H1 (cell line): ENCODE measurements at regions not wholly inside any gene's neighbourhood (a gene's known extent, or its start where the extent isn't known, plus 50 kb on each side); places are given as distances from the start of the nearest gene placed in this dataset.

ENCODE experiments used
- CTCF ChIA-PET: fragments of 300-600 bp; sonication (Branson Sonifier 250); formaldehyde crosslinking; loops from one replicate; lab custom pipeline; 2021; ENCODE audit not compliant: partially characterized antibody; lab: Charles Lee
- POLR2A ChIA-PET: fragments of 300-600 bp; sonication (Branson Sonifier 250); formaldehyde crosslinking; loops from one replicate; lab custom pipeline; 2021; ENCODE audit warnings: inconsistent platforms; ENCODE audit not compliant: partially characterized antibody; lab: Charles Lee
- DNase-seq, 2 experiments: peaks; one replicate each; pipeline versions ENCODE4 v3.0.0 to v3.0.0-alpha.2; 2010 to 2022; ENCODE audit warnings: low spot score in 2 of 2, low read depth in 1 of 2, mixed read lengths in 1 of 2
- FAIRE-seq: peaks from 2 replicates; lab custom pipeline; 2011; peaks lifted over from hg19 to GRCh38; lab: Jason Lieb, UNC
- H2AFZ ChIP-seq: 2 replicates; pipeline ENCODE4 v1.8.1; 2012; ENCODE audit warnings: low read length, inconsistent platforms
- H2AK5ac ChIP-seq: 2 replicates; pipeline ENCODE4 v1.6.1; 2013; ENCODE audit warnings: low read depth, low read length
- H2BK120ac ChIP-seq: replicated peaks from 2 replicates; pipeline ENCODE3; 2013; ENCODE audit warnings: low read depth, low read length, inconsistent platforms
- H2BK12ac ChIP-seq: 2 replicates; pipeline ENCODE4 v1.6.1; 2013; ENCODE audit warnings: low read depth, low read length
- H2BK15ac ChIP-seq: 2 replicates; pipeline ENCODE4 v1.6.1; 2013; ENCODE audit warnings: low read length
- H2BK20ac ChIP-seq: 2 replicates; pipeline ENCODE4 v1.6.1; 2013; ENCODE audit warnings: low read length
- H2BK5ac ChIP-seq: 2 replicates; pipeline ENCODE4 v1.6.1; 2013; ENCODE audit warnings: low read depth, low read length
- H3K14ac ChIP-seq: 2 replicates; pipeline ENCODE4 v1.6.1; 2013; ENCODE audit warnings: inconsistent platforms; ENCODE audit not compliant: insufficient read length
- H3K18ac ChIP-seq: 2 replicates; pipeline ENCODE4 v1.6.1; 2013; ENCODE audit warnings: low read length; ENCODE audit errors: extremely low read depth
- H3K23ac ChIP-seq: 2 replicates; pipeline ENCODE4 v1.6.1; 2013; ENCODE audit warnings: inconsistent platforms; ENCODE audit not compliant: insufficient read length
- H3K23me2 ChIP-seq: 2 replicates; pipeline ENCODE4 v1.6.1; 2013; ENCODE audit warnings: low read depth, low read length
- H3K27ac ChIP-seq: 2 replicates; pipeline ENCODE4 v1.6.1; 2011; ENCODE audit warnings: low read depth, low read length, inconsistent platforms
- H3K27me3 ChIP-seq, 4 experiments: replicated peaks in 1 of 4; 1 replicate in 1 of 4; 2 replicates in 3 of 4; pipeline versions ENCODE4 v1.6.1 to v1.8.1; 2011 to 2013; ENCODE audit warnings: low read length in 3 of 4, mild to moderate bottlenecking in 3 of 4, inconsistent platforms in 2 of 4, mixed read lengths in 2 of 4, moderate library complexity in 1 of 4; ENCODE audit not compliant: control insufficient read depth in 3 of 4, insufficient read depth in 3 of 4; ENCODE audit errors: extremely low read depth in 1 of 4
- H3K36me3 ChIP-seq, 4 experiments: 2 replicates each; pipeline versions ENCODE4 v1.6.1 to v1.8.1; 2011 to 2013; ENCODE audit warnings: mild to moderate bottlenecking in 4 of 4, low read length in 3 of 4, moderate library complexity in 2 of 4, control low read depth in 1 of 4, inconsistent platforms in 1 of 4; ENCODE audit not compliant: insufficient read depth in 4 of 4, control insufficient read depth in 2 of 4
- H3K4ac ChIP-seq: replicated peaks from 2 replicates; pipeline ENCODE3; 2013; ENCODE audit warnings: low read length, low read depth, mixed read lengths, inconsistent platforms; ENCODE audit not compliant: insufficient read length
- H3K4me1 ChIP-seq, 4 experiments: replicated peaks in 1 of 4; 1 replicate in 1 of 4; 2 replicates in 3 of 4; pipeline versions ENCODE4 v1.6.1 to v1.8.1; 2011 to 2013; ENCODE audit warnings: low read length in 3 of 4, inconsistent platforms in 2 of 4, mixed read lengths in 1 of 4; ENCODE audit not compliant: insufficient read depth in 4 of 4, control insufficient read depth in 3 of 4
- H3K4me2 ChIP-seq, 2 experiments: 2 replicates each; pipeline versions ENCODE4 v1.6.1 to v1.8.1; 2011 to 2013; ENCODE audit warnings: low read depth in 2 of 2, low read length in 2 of 2, control low read depth in 1 of 2, inconsistent platforms in 1 of 2, mild to moderate bottlenecking in 1 of 2; ENCODE audit not compliant: insufficient read depth in 1 of 2
- H3K4me3 ChIP-seq, 4 experiments: fragments of 200-600, 300-600 bp in 1 of 4; sonication (generic), shearing (Covaris generic), sonication (Bioruptor Twin) in 1 of 4; 2 replicates each; pipeline versions ENCODE4 v1.5.1 to v1.8.1; 2011 to 2016; ENCODE audit warnings: low read length in 4 of 4, low read depth in 3 of 4, control low read depth in 2 of 4, inconsistent platforms in 2 of 4, mild to moderate bottlenecking in 2 of 4, mixed read lengths in 1 of 4, moderate library complexity in 1 of 4; ENCODE audit not compliant: insufficient read depth in 2 of 4; ENCODE audit errors: extremely low read depth in 1 of 4
- H3K56ac ChIP-seq: replicated peaks from 2 replicates; pipeline ENCODE3; 2013; ENCODE audit warnings: low read depth, mild to moderate bottlenecking, mixed read lengths, low read length, inconsistent platforms; ENCODE audit not compliant: insufficient read length
- H3K79me1 ChIP-seq: 2 replicates; pipeline ENCODE4 v1.6.1; 2013; ENCODE audit warnings: low read depth, low read length, control low read depth
- H3K79me2 ChIP-seq, 2 experiments: 2 replicates each; pipeline versions ENCODE4 v1.6.1 to v1.8.1; 2012 to 2013; ENCODE audit warnings: low read length in 2 of 2, mild to moderate bottlenecking in 2 of 2, inconsistent platforms in 1 of 2; ENCODE audit not compliant: insufficient read depth in 2 of 2, control insufficient read depth in 1 of 2
- H3K9ac ChIP-seq, 4 experiments: replicated peaks in 1 of 4; 1 replicate in 1 of 4; 2 replicates in 3 of 4; pipeline versions ENCODE4 v1.6.1 to v1.8.1; 2011 to 2013; ENCODE audit warnings: low read depth in 3 of 4, low read length in 3 of 4, control low read depth in 2 of 4, mild to moderate bottlenecking in 2 of 4, moderate library complexity in 2 of 4, inconsistent platforms in 1 of 4; ENCODE audit errors: extremely low read depth in 1 of 4
- H3K9me3 ChIP-seq, 2 experiments: 2 replicates each; pipeline versions ENCODE4 v1.6.1 to v1.8.1; 2012 to 2013; ENCODE audit warnings: mild to moderate bottlenecking in 2 of 2, moderate library complexity in 2 of 2, control low read depth in 1 of 2, inconsistent platforms in 1 of 2, low read depth in 1 of 2, low read length in 1 of 2, mixed read lengths in 1 of 2; ENCODE audit not compliant: insufficient read depth in 2 of 2
- H4K20me1 ChIP-seq, 2 experiments: replicated peaks in 1 of 2; 2 replicates each; pipeline versions ENCODE3 to v1.8.1; 2011 to 2013; ENCODE audit warnings: inconsistent platforms in 2 of 2, low read length in 2 of 2, mild to moderate bottlenecking in 1 of 2; ENCODE audit not compliant: insufficient read depth in 2 of 2, control insufficient read depth in 1 of 2
- H4K5ac ChIP-seq: 2 replicates; pipeline ENCODE4 v1.6.1; 2013; ENCODE audit warnings: low read length, low read depth, mixed read lengths, inconsistent platforms; ENCODE audit not compliant: insufficient read length
- H4K8ac ChIP-seq: 2 replicates; pipeline ENCODE4 v1.8.0; 2013; ENCODE audit warnings: mild to moderate bottlenecking, moderate library complexity, low read length, inconsistent platforms; ENCODE audit not compliant: insufficient read depth; ENCODE audit errors: extremely low read depth
- H4K91ac ChIP-seq: replicated peaks from 2 replicates; pipeline ENCODE3; 2013; ENCODE audit warnings: low read length, mixed read lengths, inconsistent platforms; ENCODE audit not compliant: insufficient read length
- CEBPB ChIP-seq: IDR thresholded peaks from 2 replicates; pipeline ENCODE4 v1.6.1; 2012; ENCODE audit warnings: low read depth, low read length
- SUZ12 ChIP-seq: fragments of 200-600 bp; sonication (generic); IDR thresholded peaks from 2 replicates; pipeline ENCODE4 v1.6.1; 2012; ENCODE audit warnings: mild to moderate bottlenecking, inconsistent platforms, low read length, moderate library complexity, mixed read lengths
- WGBS, 2 experiments: shearing (Covaris generic) in 1 of 2; methylation state at CpG; one replicate each; pipeline versions ENCODE4 v1.1.6 to v1.1.7; 2013 to 2015; ENCODE audit warnings: low lambda C conversion rate in 2 of 2, mixed read lengths in 2 of 2, inconsistent platforms in 1 of 2, low coverage in 1 of 2, missing lambda C conversion rate in 1 of 2; ENCODE audit not compliant: insufficient replicate concordance in 2 of 2, insufficient coverage in 1 of 2, insufficient read length in 1 of 2; ENCODE audit errors: extremely low coverage in 1 of 2, missing lambda C conversion rate in 1 of 2; 5-methylcytosine and 5-hydroxymethylcytosine counted together

DNA sequence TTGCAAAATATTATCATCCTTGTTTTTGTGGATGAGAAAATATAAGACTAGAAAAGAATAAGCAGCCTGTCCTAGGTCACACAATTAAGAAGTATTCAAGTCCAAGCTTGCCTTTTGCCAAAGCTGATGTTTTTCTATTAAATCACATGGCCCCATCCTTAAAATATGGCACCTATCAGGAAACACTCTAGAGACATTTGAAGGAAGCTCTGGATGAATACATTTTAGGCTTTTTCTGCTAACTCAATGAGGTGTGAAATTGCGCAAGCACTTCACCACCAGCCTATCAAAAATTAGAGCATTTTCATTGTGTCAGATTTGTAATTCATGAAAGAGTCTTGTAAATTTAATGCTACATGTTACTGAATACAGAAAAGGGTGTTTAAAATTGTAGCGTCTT lies 251.1 kb upstream of the MAD2L1 start:
- POLR2A ChIA-PET = no interaction called here

More for the DNA sequence above, 251.1 kb upstream of the MAD2L1 start:
- Histone ChIP-seq H3K4me3 (no peak overlapping the region), H3K18ac (no peak overlapping the region), H3K27me3 (no peaks in the 10 kb centered on the region), H3K27ac (no peak overlapping the region), H3K56ac (no peak overlapping the region), H3K23me2 (no peaks in the 10 kb centered on the region), H2BK120ac (no peak overlapping the region), H4K91ac (no peak overlapping the region), H3K36me3 (no peaks in the 10 kb centered on the region), H2AFZ (no peak overlapping the region), H3K14ac (no peak overlapping the region), H4K5ac (no peak overlapping the region), H3K79me1 (no peaks in the 10 kb centered on the region), H3K4me2 (no peak overlapping the region), H4K8ac (no peak overlapping the region), H4K20me1 (no peaks in the 10 kb centered on the region), H2AK5ac (no peak overlapping the region), H3K9ac (no peak overlapping the region), H2BK15ac (no peak overlapping the region), H3K4me1 (no peaks in the 10 kb centered on the region), H3K79me2 (no peaks in the 10 kb centered on the region), H2BK5ac (no peak overlapping the region), H3K9me3 (no peaks in the 10 kb centered on the region), H2BK20ac (no peak overlapping the region), H3K4ac (no peak overlapping the region), H3K23ac (no peak overlapping the region), H2BK12ac (no peak overlapping the region)
- TF ChIP-seq CEBPB (peak; percentile 83), SUZ12 (no peak)
- DNase-seq = no peak
- 98% methylated on average over 2 of the region's 2 CpGs; no CpG with 5 or more reads in 1 of the 2 experiments for WGBS, 2 experiments
- CTCF ChIA-PET = no interaction called here
- FAIRE-seq = no peak
